Endodermal cell (in vitro differentiated cells): ENCODE measurements at regions not wholly inside any gene's neighbourhood (a gene's known extent, or its start where the extent isn't known, plus 50 kb on each side); places are given as distances from the start of the nearest gene placed in this dataset.

ENCODE experiments used
- DNase-seq: peaks from one replicate; pipeline ENCODE4 v3.0.0-alpha.2; 2017
- H3K27ac ChIP-seq: 2 replicates; pipeline ENCODE4 v1.5.1; 2013; ENCODE audit warnings: mild to moderate bottlenecking, low read depth, low read length, moderate library complexity
- H3K27me3 ChIP-seq: 2 replicates; pipeline ENCODE4 v1.6.1; 2013; ENCODE audit warnings: mild to moderate bottlenecking, low read length, moderate library complexity; ENCODE audit not compliant: insufficient read depth, control insufficient read depth, poor library complexity, severe bottlenecking
- H3K36me3 ChIP-seq: 2 replicates; pipeline ENCODE4 v1.7.0; 2013; ENCODE audit warnings: mild to moderate bottlenecking, low read length, moderate library complexity; ENCODE audit not compliant: control insufficient read depth, insufficient read depth
- H3K4me1 ChIP-seq: one replicate; pipeline ENCODE4 v1.7.0; 2013; ENCODE audit warnings: low read length; ENCODE audit not compliant: control insufficient read depth, insufficient read depth
- H3K4me3 ChIP-seq: 2 replicates; pipeline ENCODE4 v1.5.1; 2013; ENCODE audit warnings: mild to moderate bottlenecking, low read length, moderate library complexity
- H3K9ac ChIP-seq: 2 replicates; pipeline ENCODE4 v1.6.1; 2013; ENCODE audit warnings: mild to moderate bottlenecking, low read length, moderate library complexity; ENCODE audit not compliant: poor library complexity, severe bottlenecking; ENCODE audit errors: extremely low read depth
- H3K9me3 ChIP-seq: 2 replicates; pipeline ENCODE4 v1.6.1; 2013; ENCODE audit warnings: mild to moderate bottlenecking, low read length, moderate library complexity; ENCODE audit not compliant: control insufficient read depth
- H3K27ac Mint-ChIP-seq: 2 replicates; pipeline ENCODE4 v1.8.0; 2020; ENCODE audit warnings: mixed read lengths
- H3K27me3 Mint-ChIP-seq: 2 replicates; pipeline ENCODE4 v1.8.0; 2021; ENCODE audit warnings: mild to moderate bottlenecking, mixed read lengths; ENCODE audit not compliant: insufficient read depth
- H3K36me3 Mint-ChIP-seq: 2 replicates; pipeline ENCODE4 v1.8.0; 2020; ENCODE audit warnings: low read depth, mixed read lengths
- H3K4me1 Mint-ChIP-seq: 2 replicates; pipeline ENCODE4 v1.8.0; 2020; ENCODE audit warnings: mixed read lengths
- H3K4me3 Mint-ChIP-seq: 2 replicates; pipeline ENCODE4 v1.8.0; 2020; ENCODE audit warnings: mild to moderate bottlenecking, moderate library complexity, mixed read lengths
- H3K9me3 Mint-ChIP-seq: 2 replicates; pipeline ENCODE4 v1.8.0; 2020; ENCODE audit warnings: mild to moderate bottlenecking, mixed read lengths
- WGBS, 2 experiments: methylation state at CpG; one replicate each; pipeline versions ENCODE4 v1.1.5 to v1.1.7; 2013; ENCODE audit warnings: missing lambda C conversion rate in 2 of 2, mixed read lengths in 1 of 2; ENCODE audit not compliant: insufficient coverage in 1 of 2, insufficient read length in 1 of 2; 5-methylcytosine and 5-hydroxymethylcytosine counted together
- TF ChIP-seq, protein P1 (sequence below): fragments of 200-600 bp; sonication (generic); conservative IDR thresholded peaks from 2 replicates; pipeline ENCODE4 v1.5.0; 2021; ENCODE audit warnings: antibody characterized with exemption, mild to moderate bottlenecking

DNA sequence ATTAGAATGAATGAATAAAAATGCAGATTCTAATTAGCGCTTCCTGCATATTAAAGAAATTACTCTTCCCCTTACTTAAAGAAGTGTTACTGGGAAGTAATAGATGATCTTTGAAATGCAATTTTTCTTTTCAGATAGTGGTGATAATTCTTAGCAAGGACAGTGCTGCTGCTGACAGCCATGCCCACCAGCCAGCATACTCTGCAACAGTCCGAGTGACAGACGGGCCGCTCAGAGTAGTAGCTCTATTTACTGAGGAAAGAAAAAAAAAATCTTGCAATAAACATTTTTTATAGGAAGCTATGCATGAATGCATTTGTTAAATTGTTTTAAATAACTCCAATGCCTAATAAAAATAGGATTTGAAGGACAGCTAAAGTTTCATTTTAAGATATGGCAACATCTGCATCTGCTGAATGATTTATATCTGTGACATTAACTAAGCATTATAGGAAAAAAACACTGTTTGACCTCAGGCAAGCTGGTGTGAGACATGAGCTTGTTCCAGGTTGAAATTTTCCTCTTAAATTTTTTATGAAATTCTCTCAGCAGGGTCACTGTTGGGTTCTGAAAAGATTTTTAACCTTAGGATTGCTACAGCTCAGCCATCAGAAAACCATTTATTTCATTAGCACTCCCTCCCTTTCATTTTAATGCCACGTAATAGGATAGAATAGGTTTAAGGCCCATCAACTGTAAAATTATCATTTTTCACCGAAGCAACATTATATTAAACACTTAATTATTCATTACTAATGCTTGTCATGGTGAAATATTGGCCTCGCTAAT is 393.8 kb downstream of the DCDC2C start:
- Histone ChIP-seq H3K27ac (no peak overlapping the region), H3K4me3 (no peak overlapping the region), H3K27me3 (no peaks in the 10 kb centered on the region), H3K9me3 (no peaks in the 10 kb centered on the region), H3K36me3 (no peaks in the 10 kb centered on the region), H3K9ac (no peak overlapping the region), H3K4me1 (no peaks in the 10 kb centered on the region)
- Mint-ChIP-seq H3K4me1 (peaks cover 3% of the 10 kb centered on the region), H3K27ac (no peak overlapping the region), H3K27me3 (no peaks in the 10 kb centered on the region), H3K4me3 (no peak overlapping the region), H3K36me3 (no peaks in the 10 kb centered on the region), H3K9me3 (no peaks in the 10 kb centered on the region)
- whole genome bisulfite sequencing, 2 experiments, result 92 to 100% methylated on average over 2 to 6 of the region's 7 CpGs
- TF ChIP-seq, protein P1, sequence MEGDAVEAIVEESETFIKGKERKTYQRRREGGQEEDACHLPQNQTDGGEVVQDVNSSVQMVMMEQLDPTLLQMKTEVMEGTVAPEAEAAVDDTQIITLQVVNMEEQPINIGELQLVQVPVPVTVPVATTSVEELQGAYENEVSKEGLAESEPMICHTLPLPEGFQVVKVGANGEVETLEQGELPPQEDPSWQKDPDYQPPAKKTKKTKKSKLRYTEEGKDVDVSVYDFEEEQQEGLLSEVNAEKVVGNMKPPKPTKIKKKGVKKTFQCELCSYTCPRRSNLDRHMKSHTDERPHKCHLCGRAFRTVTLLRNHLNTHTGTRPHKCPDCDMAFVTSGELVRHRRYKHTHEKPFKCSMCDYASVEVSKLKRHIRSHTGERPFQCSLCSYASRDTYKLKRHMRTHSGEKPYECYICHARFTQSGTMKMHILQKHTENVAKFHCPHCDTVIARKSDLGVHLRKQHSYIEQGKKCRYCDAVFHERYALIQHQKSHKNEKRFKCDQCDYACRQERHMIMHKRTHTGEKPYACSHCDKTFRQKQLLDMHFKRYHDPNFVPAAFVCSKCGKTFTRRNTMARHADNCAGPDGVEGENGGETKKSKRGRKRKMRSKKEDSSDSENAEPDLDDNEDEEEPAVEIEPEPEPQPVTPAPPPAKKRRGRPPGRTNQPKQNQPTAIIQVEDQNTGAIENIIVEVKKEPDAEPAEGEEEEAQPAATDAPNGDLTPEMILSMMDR, result no peak
- DNase-seq, result no peak

- TF ChIP-seq, protein P1, result no peak
- H3K4me1 Mint-ChIP-seq, result peaks cover 3% of the 10 kb centered on the region
- no peaks in the 10 kb centered on the region for H3K27me3 Mint-ChIP-seq
- Histone ChIP-seq H3K9ac (no peak overlapping the region), H3K4me1 (no peaks in the 10 kb centered on the region), H3K27me3 (no peaks in the 10 kb centered on the region), H3K27ac (no peak overlapping the region), H3K4me3 (no peak overlapping the region), H3K9me3 (no peaks in the 10 kb centered on the region), H3K36me3 (no peaks in the 10 kb centered on the region)
- no peak overlapping the region for H3K4me3 Mint-ChIP-seq
- 92 to 95% methylated on average over 3 to 5 of the region's 5 CpGs for WGBS, 2 experiments
- no peaks in the 10 kb centered on the region for H3K9me3 Mint-ChIP-seq
- H3K27ac Mint-ChIP-seq, result no peak overlapping the region
- no peak for DNase-seq
- no peaks in the 10 kb centered on the region for H3K36me3 Mint-ChIP-seq
Observed at GRCh38 chr2:4098137-4098536, 394.8 kb downstream of the DCDC2C start.

GRCh38 chr2:4101936-4102335 is 398.6 kb downstream of the DCDC2C start:
- Histone ChIP-seq H3K27me3 (no peaks in the 10 kb centered on the region), H3K9ac (no peak overlapping the region), H3K4me1 (no peaks in the 10 kb centered on the region), H3K4me3 (no peak overlapping the region), H3K36me3 (no peaks in the 10 kb centered on the region), H3K9me3 (no peaks in the 10 kb centered on the region), H3K27ac (no peak overlapping the region)
- Mint-ChIP-seq H3K36me3 (no peaks in the 10 kb centered on the region), H3K9me3 (peaks cover 6% of the 10 kb centered on the region), H3K4me1 (peaks cover under 1% of the 10 kb centered on the region), H3K27ac (no peak overlapping the region), H3K4me3 (no peak overlapping the region), H3K27me3 (no peaks in the 10 kb centered on the region)
- 98% methylated on average over 2 of the region's 2 CpGs; no CpG with 5 or more reads in 1 of the 2 experiments for WGBS, 2 experiments
- DNase-seq, result no peak
- TF ChIP-seq, protein P1, result no peak
